ENCODE measurements at regions not wholly inside any gene's neighbourhood (a gene's known extent, or its start where the extent isn't known, plus 50 kb on each side); places are given as distances from the start of the nearest gene placed in this dataset.
"Not testable (repeated sequence)": the region's sequence is repeated elsewhere in the genome, so short reads cannot be mapped to it uniquely, and the experiment has no call there.

GRCh38 chr10:34941471-34942357 lies 126.6 kb upstream of the PARD3 start:
- no peak overlapping the region for H3K9ac ChIP-seq (ENCODE audit: low read length)
- H3K36me3 ChIP-seq (replicated peaks; ENCODE audit: low read depth, low read length) = no peaks in the 10 kb centered on the region
- no peak overlapping the region for H3K4me3 ChIP-seq (ENCODE audit: low read length)
- H3K9me3 ChIP-seq (ENCODE audit: insufficient read depth, low read length) = no peaks in the 10 kb centered on the region
- no peak overlapping the region for H2AFZ ChIP-seq (ENCODE audit: low read depth, low read length)
- H3K27me3 ChIP-seq (ENCODE audit: low read depth, low read length) = no peaks in the 10 kb centered on the region
- H4K20me1 ChIP-seq (ENCODE audit: insufficient read depth, low read length) = no peaks in the 10 kb centered on the region
- no peaks in the 10 kb centered on the region for H3K79me2 ChIP-seq (ENCODE audit: low read length)
- no peak overlapping the region for H3K27ac ChIP-seq (ENCODE audit: low read length)
- no peak overlapping the region for H3K4me2 ChIP-seq (ENCODE audit: low read length)
- TF ChIP-seq EZH2phosphoT487 (IDR thresholded peaks at IDR 0.05; ENCODE audit: low read depth) = no peak
- TF ChIP-seq CTCF (IDR thresholded peaks at IDR 0.05; ENCODE audit: low read depth, low read length) = no peak
- no peaks in the 10 kb centered on the region for H3K4me1 ChIP-seq (ENCODE audit: low read length)

- Histone ChIP-seq H3K4me3 (ENCODE audit: low read length) (no peak overlapping the region), H2AFZ (ENCODE audit: low read depth, low read length) (no peak overlapping the region), H3K4me2 (ENCODE audit: low read length) (no peak overlapping the region), H3K27ac (ENCODE audit: low read length) (no peak overlapping the region), H3K27me3 (ENCODE audit: low read depth, low read length) (no peaks in the 10 kb centered on the region), H4K20me1 (ENCODE audit: insufficient read depth, low read length) (no peaks in the 10 kb centered on the region), H3K9me3 (ENCODE audit: insufficient read depth, low read length) (no peaks in the 10 kb centered on the region), H3K4me1 (ENCODE audit: low read length) (no peaks in the 10 kb centered on the region), H3K36me3 (replicated peaks; ENCODE audit: low read depth, low read length) (no peaks in the 10 kb centered on the region), H3K9ac (ENCODE audit: low read length) (no peak overlapping the region), H3K79me2 (ENCODE audit: low read length) (no peaks in the 10 kb centered on the region)
- TF ChIP-seq EZH2phosphoT487 (IDR thresholded peaks at IDR 0.05; ENCODE audit: low read depth) (no peak), CTCF (IDR thresholded peaks at IDR 0.05; ENCODE audit: low read depth, low read length) (no peak)
Observed at GRCh38 chr10:34940436-34940835, 125.3 kb upstream of the PARD3 start.

GRCh38 chr10:34938399-34938670 lies 123.2 kb upstream of the PARD3 start:
- H3K27me3 ChIP-seq (ENCODE audit: low read depth, low read length) = no peaks in the 10 kb centered on the region
- H3K27ac ChIP-seq (ENCODE audit: low read length) = no peak overlapping the region
- H4K20me1 ChIP-seq (ENCODE audit: insufficient read depth, low read length) = no peaks in the 10 kb centered on the region
- H3K9ac ChIP-seq (ENCODE audit: low read length) = no peak overlapping the region
- H3K4me1 ChIP-seq (ENCODE audit: low read length) = no peaks in the 10 kb centered on the region
- H3K4me2 ChIP-seq (ENCODE audit: low read length) = no peak overlapping the region
- H3K36me3 ChIP-seq (replicated peaks; ENCODE audit: low read depth, low read length) = no peaks in the 10 kb centered on the region
- H3K4me3 ChIP-seq (ENCODE audit: low read length) = no peak overlapping the region
- no peak overlapping the region for H2AFZ ChIP-seq (ENCODE audit: low read depth, low read length)
- H3K9me3 ChIP-seq (ENCODE audit: insufficient read depth, low read length) = no peaks in the 10 kb centered on the region
- H3K79me2 ChIP-seq (ENCODE audit: low read length) = no peaks in the 10 kb centered on the region
- no peak for TF ChIP-seq CTCF (IDR thresholded peaks at IDR 0.05; ENCODE audit: low read depth, low read length)
- no peak for TF ChIP-seq EZH2phosphoT487 (IDR thresholded peaks at IDR 0.05; ENCODE audit: low read depth)

GRCh38 chr10:34937643-34938398 lies 122.7 kb upstream of the PARD3 start:
- H4K20me1 ChIP-seq (ENCODE audit: insufficient read depth, low read length); H3K36me3 ChIP-seq (replicated peaks; ENCODE audit: low read depth, low read length); H3K4me2 ChIP-seq (ENCODE audit: low read length); H3K9ac ChIP-seq (ENCODE audit: low read length); H3K4me1 ChIP-seq (ENCODE audit: low read length); H3K27me3 ChIP-seq (ENCODE audit: low read depth, low read length); H3K4me3 ChIP-seq (ENCODE audit: low read length); H3K79me2 ChIP-seq (ENCODE audit: low read length); H2AFZ ChIP-seq (ENCODE audit: low read depth, low read length); H3K27ac ChIP-seq (ENCODE audit: low read length); H3K9me3 ChIP-seq (ENCODE audit: insufficient read depth, low read length): not testable (repeated sequence)
